ENCODE measurements at regions not wholly inside any gene's neighbourhood (a gene's known extent, or its start where the extent isn't known, plus 50 kb on each side); places are given as distances from the start of the nearest gene placed in this dataset.
A peak's percentile ranks its signal among the peaks of the same experiment; 100 is the strongest.

DNA sequence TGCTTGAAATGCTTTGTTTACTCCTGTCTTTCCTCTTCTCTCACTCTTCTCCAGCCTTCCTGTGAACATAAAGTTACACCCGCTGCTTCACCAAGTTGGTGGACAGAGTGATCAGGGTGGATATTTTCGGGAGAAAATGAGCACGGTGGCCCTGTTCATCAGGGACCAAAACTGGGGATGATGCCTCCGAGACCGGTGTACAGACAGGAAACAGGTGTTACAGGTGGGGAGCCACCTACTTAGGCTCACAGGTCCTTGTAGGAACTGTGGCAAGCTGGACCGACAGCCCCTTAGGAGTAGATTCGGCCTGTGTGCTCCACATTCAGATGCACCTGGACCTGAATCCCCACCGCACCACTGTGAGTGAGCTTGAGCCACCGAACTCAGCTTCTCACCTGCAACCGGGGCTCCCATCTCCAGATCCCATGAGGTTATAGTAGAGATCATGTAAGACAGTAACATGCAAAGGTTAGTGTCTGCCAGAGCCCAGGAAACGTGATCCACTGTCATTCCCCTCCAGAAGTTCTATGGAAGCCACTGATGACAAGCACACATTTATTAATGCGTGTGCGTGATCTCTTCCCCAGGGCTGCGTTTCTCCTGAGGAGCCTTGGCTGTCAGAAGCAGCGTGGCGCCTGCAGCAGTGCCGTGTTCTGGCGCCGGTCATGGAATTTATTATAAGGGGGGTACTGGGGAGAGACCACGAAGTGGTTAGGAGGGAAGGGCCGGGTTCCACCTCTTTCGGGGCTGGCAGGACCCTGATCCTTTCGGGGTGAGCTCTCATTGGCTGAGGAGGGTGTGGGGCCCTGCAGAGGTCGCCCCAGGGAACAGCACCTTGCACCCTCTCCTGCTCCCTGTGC lies 94.2 kb downstream of the ERMARD start:
- no peak for DNase-seq

DNA sequence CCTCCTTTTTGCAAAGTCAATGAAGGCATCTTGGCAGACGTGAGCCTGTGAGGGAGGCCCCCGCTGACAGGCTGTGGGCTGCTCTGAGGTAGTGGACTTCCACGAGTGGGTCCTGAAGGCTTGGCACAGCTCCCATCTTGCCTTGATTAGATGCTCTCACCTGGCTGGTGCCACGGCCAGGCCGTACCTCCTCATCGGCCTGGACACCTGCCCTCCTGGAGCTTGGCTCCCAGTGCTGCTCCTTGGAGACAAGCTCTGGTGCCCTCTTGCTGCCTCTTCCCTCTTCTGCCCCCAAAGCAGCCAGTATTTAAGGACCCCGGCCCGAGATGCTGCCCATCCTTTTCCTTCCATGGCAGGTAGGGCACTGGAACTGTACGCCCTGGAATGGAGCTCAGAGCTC lies 93.5 kb downstream of the ERMARD start:
- DNase-seq = no peak

DNA sequence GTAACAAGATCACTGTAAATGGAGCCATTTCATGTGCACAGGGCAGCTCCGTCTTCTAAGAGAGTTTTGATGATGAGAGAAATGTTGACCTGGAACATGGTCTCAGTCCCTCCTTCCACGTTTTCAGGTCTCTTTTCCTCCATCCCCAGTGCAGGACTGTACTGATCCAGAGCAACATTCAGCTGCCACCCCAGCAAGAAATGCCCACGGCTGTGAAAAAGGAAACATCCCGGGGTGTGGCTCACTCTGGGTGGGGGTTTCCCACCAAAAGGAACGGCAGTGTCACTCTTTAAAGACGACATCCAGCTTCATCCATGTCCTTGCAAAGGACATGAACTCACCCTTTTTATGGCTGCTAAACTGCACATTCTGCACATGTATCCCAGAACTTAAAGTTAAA lies 92.6 kb downstream of the ERMARD start:
- DNase-seq = no peak

DNA sequence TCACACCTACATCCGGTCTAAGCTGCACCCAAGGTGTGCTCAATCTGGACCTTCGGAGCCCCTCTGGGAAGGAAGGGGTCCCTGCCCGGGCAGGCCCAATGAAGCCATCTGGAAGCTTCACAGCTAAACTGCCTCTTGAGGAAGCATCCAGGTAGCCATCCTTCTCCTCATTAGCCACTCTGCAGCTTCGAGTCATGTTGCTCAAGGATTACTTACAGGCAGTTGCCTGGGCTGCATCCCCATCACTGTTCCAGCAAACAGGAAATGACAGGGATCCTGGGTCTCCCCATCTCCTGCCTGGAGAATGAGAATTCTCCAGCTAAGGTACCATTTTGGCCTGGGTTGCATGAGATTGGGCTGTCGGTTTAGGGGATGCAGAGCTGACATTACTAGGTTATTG lies 91.7 kb downstream of the ERMARD start:
- no peak for DNase-seq

DNA sequence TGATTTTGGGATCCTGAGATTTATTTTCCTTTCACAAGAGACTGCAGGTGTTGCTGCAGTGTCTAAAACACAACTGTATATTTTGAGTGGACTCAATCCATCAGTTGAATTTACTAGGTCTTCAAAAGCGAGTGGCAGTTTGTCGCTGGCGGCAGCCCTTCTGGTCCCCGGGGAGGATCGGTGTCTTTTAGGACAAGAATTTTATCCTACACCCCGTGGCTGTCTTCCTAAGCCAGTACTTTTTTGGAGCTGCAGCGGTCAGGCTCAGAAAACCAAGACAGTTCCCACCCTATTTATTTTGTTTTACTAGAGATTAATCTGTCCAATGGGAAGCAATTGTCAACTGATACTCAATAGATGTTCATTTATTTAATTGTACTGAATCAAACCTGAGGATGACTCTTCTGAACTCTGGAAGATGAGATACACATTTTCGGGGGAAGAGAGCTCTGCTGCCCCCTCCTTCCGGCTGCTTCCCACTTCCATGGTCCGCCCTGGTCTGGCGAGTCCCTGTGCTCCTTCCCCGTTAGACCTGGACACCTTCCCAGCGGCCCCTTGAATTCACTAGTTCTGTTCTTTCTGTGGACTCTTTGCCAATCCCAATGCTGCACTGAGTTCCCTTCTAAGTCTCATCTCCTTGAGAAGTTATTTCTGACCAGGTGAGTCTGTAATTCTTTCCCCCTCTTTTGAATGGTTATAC lies 90.6 kb downstream of the ERMARD start:
- no peak for DNase-seq

DNA sequence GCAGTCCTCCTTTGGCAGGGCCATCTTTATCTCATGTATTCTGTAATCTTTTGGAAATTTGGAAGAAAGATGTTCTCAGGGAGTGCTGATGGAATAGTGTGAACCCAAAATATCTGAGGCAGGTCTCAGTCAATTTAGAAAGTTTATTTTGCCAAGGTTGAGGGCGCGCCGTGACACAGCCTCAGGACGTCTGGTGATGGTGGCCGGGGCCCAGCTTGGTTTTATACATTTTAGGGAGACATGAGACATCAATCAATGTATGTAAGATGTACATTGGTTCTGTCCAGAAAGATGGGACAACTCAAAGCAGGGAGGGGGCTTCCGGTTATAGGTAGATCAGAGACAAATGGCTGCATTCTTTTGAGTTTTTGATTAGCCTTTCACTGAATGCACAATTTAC lies 89.8 kb downstream of the ERMARD start:
- no peak for DNase-seq

DNA sequence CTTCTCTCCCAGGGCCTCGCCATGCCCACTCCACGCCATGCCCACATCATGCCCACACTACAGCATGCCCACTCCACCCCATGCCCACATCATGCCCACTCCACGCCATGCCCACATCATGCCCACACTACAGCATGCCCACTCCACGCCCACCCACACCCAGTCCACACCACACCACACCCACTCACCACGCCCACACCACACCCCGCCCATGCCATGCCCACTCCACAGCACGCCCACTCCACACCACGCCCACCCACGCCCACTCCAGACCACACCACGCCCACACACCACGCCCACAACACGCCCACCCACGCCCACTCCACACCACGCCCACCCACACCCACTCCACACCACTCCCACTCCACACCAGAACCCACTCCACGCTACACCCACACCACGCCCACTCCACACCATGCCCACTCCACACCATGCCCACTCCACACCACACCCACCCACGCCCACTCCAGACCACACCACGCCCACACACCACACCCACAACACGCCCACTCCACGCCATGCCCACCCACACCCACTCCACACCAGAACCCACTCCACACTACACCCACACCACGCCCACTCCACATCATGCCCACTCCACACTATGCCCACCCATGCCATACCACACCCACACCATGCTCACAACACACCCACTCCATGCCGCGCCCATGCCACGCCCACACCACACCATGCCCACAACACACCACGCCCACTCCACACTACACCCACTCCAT lies 88.6 kb downstream of the ERMARD start:
- DNase-seq = no peak

DNA sequence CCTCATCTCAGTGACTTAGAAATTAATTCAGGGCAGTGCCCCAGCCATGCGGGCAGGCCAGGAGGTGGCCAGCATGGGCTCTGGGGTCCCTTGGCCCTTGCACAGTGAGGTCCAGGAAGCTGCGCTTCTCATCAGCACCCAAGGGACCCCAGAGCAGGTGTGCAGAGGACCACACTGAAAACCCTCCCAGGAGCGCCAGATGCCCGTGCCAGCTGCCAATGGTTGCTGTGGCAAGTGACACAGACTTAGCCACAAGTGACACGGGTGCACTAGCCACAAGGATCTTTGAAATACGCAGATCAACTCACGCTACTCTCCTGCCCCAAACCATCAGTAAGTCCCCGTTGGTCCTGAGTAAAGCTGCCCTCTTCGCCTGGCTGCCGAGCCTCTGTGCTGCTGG lies 88.1 kb downstream of the ERMARD start:
- no peak for DNase-seq

DNA sequence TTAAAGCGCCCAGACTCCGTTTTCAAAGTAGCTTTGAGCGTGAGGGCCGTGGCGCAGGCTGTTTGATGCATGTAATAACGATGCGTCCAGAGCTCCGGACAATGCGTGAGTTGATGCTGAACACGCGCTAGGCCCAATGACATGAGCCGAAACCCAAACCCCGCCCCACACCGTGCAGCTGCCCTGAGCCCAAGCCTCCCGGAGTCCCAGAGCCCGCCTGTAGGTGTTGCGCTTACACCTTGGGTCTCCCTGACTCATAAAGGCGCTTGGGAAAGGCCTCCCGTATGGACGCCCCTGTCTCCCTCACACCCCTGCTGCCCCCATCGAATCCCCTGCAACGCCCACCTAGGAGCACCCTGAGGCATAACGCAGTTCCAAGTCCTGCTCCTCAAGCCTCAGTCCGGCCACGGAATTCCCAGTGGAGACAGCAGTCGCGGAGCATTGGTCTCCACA lies 87.6 kb downstream of the ERMARD start:
- no peak for DNase-seq

DNA sequence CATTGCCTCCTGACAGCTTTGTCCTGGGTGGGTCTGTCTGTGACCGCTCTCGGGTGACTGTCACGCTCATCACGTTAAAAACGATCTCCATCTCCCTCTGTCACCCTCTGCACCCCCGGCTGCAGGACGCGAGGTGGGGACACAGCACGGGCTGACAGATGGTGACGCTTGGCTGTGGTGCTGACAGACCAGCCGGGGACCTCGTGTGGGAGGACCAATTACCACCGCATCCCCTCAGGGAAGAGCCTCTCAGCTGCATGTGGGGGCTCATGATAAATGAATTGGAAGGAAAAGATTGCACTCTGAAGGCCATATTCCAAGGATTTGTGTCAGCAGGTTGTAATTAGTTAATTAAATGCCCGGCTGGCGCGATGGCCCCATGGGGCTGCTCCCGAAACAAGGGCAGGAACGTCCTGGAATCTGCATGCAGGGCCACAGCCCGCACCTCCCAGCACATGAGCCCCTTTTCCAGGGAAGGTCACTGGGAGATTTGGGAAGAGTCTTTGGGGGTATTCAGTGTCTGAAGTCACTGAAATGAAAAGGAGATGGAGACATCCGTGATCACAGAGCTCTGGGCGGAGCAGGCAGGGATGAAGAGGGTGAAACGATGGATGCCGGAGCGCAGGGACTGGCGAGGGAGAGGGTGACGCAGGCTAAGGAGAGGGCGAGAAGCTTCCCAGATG lies 87.1 kb downstream of the ERMARD start:
- no peak for DNase-seq

DNA sequence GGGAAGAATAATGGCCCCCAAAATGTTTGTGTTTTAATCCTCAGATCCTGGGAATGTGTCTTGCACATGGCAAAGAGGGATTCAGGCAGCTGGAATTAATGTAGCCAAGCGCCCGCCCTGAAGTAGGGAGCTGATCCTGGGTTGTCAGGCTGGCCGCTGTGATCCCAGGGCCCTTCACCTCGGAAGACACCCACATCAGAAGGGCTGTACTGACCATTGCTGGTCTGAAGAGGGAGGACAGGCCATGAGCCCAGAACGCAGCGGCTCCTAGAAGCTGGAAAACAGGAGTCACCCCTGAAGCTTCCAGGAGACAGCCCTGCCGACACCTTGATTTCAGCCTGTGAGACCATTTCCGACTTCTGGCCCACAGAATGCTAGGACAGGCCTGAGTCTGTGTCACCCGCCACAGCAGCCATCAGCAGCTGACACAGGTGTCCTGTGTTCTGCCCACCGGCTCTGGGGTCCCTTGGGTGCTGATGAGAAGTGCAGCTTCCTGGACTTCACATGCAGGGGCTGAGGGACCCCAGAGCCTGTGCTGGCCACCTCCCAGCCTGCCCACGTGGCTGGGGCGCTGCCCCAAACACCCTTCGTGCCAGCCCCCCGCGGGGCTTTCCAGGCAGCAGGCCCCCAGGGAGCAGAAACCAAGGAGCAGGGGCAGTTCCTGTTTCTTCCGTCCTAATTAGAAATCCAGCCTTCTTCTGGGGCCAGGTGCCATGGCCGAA lies 86.3 kb downstream of the ERMARD start:
- DNase-seq = no peak

DNA sequence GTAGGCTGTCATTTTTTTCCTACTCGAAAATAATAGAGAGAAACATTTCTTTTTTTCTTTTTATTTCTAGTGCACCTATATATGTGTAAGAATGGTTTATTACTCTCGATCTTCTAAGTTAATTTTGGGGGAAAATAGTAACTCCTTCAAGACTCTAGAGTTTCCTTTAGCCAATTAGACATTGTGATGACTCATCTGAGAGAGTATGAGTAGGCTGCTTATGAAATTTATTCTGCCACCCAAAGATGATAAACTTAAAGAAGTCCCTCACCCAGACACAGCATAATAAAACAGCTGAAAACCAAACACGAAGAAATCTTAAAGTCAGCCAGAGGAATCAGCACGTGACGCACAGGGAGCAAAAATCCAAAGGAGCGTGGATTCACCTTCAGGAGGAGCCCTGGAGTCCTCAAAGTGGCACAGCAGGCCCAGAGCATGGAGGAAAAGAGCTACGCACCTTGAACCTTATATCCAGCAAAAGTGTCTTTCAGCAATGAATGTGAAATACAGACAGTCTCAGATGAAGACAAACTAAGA lies 81.9 kb downstream of the ERMARD start:
- no peak for DNase-seq

DNA sequence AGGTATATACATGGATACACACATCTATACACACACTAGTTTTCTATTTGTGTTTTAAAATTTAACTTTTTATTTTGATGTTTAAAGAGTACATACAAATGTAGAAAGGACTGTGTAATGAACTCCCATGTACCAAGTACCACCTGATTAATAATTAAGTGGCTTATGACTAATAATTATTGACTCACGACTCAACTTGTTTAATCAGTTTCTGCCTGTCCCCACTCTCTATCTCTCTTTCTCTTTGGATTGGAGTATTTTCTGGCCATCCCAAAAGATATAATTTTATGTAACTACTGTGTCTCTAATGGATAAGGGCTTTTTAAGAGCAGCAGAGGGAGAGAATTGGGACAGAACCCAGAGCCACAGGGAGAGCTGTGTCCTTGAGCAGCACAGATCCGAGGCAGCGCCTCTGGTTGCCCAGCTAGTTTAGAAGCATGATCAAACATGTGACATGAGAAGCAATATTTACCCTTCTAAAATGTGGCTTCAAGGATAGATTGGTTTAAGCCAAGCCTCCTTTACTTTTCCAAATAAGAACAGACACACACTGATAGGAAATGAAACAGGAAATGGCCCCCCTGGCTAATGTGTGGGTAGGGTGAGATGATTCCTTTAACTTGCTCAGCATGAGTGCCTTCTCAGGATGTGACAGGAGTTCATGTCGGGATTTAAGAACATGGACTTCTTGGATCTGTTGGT lies 81.0 kb downstream of the ERMARD start:
- no peak for DNase-seq

DNA sequence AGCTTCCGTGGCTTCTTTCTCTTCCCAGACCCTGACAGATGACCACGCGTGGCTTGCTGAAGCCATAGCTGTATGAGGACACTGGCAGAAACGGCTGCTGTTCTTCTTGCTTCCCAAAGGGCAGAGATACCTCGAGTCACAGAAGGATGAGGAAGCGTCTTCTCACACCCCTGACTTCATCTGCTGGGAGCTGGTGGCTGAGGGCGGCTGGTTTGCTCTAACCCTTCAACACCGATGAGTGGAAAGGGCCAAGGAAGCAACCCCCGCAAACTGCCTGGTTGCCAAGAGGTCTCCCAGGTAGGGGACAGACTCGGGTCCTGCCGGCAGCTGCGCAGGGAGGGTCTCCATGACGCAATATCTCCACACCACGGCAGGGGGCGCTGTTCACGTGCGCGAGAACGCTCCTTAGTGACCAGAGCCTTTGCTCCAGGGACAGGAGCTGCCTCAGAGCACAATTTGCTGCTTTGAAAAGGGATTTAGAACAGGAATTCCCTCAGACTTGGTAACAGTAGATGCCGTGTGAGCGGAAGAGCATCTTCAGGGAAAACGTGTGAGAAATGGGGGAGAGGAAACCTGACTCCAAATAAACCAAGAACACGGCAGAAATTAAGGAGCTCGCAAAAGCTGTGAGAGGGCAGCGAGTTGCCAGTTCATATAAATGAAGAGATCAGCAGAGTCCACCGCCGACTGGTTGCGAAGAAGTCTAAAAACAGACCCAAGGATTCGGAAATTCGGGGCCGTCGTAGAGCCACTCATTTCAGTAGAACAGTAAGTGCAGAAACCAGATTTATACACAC lies 80.2 kb downstream of the ERMARD start:
- peak; percentile 54 for DNase-seq

Data from fibroblast of skin of abdomen (primary cell).